OCI-LY1 (cell line): ENCODE measurements at regions not wholly inside any gene's neighbourhood (a gene's known extent, or its start where the extent isn't known, plus 50 kb on each side); places are given as distances from the start of the nearest gene placed in this dataset.

Experiments
- H2AFZ ChIP-seq: fragments of 200-600 bp; sonication (generic), shearing (Covaris generic); 2 replicates; pipeline ENCODE4 v1.6.0; 2014; ENCODE audit warnings: antibody characterized with exemption, mild to moderate bottlenecking, low read length
- H3F3A ChIP-seq: fragments of 200-600 bp; sonication (generic), shearing (Covaris generic); 2 replicates; pipeline ENCODE4 v1.6.0; 2014; ENCODE audit warnings: mild to moderate bottlenecking, antibody characterized with exemption, low read length, moderate library complexity; ENCODE audit not compliant: insufficient read depth
- H3K27ac ChIP-seq: fragments of 200-600 bp; sonication (generic); 2 replicates; pipeline ENCODE4 v1.5.1; 2014; ENCODE audit warnings: low read length, mixed run types, mild to moderate bottlenecking, low read depth; ENCODE audit not compliant: poor library complexity, severe bottlenecking
- H3K27me3 ChIP-seq: fragments of 200-600 bp; sonication (generic); 2 replicates; pipeline ENCODE4 v1.6.0; 2014; ENCODE audit warnings: antibody characterized with exemption, mild to moderate bottlenecking, low read length, moderate library complexity; ENCODE audit not compliant: insufficient read depth
- H3K36me3 ChIP-seq: fragments of 200-600 bp; sonication (generic); 2 replicates; pipeline ENCODE4 v1.6.1; 2014; ENCODE audit warnings: mild to moderate bottlenecking, antibody characterized with exemption, low read length, moderate library complexity, mixed read lengths; ENCODE audit not compliant: insufficient read depth
- H3K4me1 ChIP-seq: fragments of 200-600 bp; sonication (generic); 2 replicates; pipeline ENCODE4 v1.5.1; 2014; ENCODE audit warnings: mild to moderate bottlenecking, low read length, moderate library complexity; ENCODE audit not compliant: insufficient read depth, severe bottlenecking
- H3K4me2 ChIP-seq: fragments of 200-600 bp; sonication (generic), shearing (Covaris generic); 2 replicates; pipeline ENCODE4 v1.6.1; 2014; ENCODE audit warnings: low read length
- H3K4me3 ChIP-seq: fragments of 200-600 bp; sonication (generic); 2 replicates; pipeline ENCODE4 v1.5.1; 2014; ENCODE audit warnings: low read length, low read depth, mild to moderate bottlenecking, mixed read lengths; ENCODE audit not compliant: poor library complexity, severe bottlenecking
- H3K79me2 ChIP-seq: fragments of 200-600 bp; shearing (Covaris generic); 2 replicates; pipeline ENCODE4 v1.6.1; 2016; ENCODE audit warnings: mixed run types, low read length, mixed read lengths; ENCODE audit not compliant: insufficient read depth
- H3K9ac ChIP-seq: fragments of 200-600 bp; sonication (generic), shearing (Covaris generic); 2 replicates; pipeline ENCODE4 v1.6.1; 2014; ENCODE audit warnings: mild to moderate bottlenecking, low read length, mixed read lengths
- H3K9me2 ChIP-seq: fragments of 200-600 bp; sonication (generic), shearing (Covaris generic); 2 replicates; pipeline ENCODE4 v1.6.1; 2014; ENCODE audit warnings: low read depth, mild to moderate bottlenecking, low read length, mixed read lengths
- H3K9me3 ChIP-seq: fragments of 200-600 bp; shearing (Covaris generic); 2 replicates; pipeline ENCODE4 v1.6.1; 2014; ENCODE audit warnings: low read length, mixed read lengths
- H4K20me1 ChIP-seq: fragments of 200-600 bp; sonication (generic), shearing (Covaris generic); 2 replicates; pipeline ENCODE4 v1.6.0; 2016; ENCODE audit warnings: mild to moderate bottlenecking, low read length; ENCODE audit not compliant: insufficient read depth
- CTCF ChIP-seq: fragments of 200-600 bp; sonication (generic), shearing (Covaris generic); IDR thresholded peaks from 2 replicates; pipeline ENCODE4 v1.5.1; 2017; ENCODE audit warnings: mild to moderate bottlenecking, antibody characterized with exemption, low read length, moderate library complexity, mixed read lengths
- EZH2 ChIP-seq: fragments of 200-600 bp; sonication (generic), shearing (Covaris generic); IDR thresholded peaks from 2 replicates; pipeline ENCODE4 v1.8.0; 2017; ENCODE audit warnings: borderline replicate concordance, mixed run types, mild to moderate bottlenecking, antibody characterized with exemption, low read length, moderate library complexity, mixed read lengths

- Histone ChIP-seq H3K4me1 (no peaks in the 10 kb centered on the region), H3F3A (no peaks in the 10 kb centered on the region), H2AFZ (no peak overlapping the region), H3K36me3 (no peaks in the 10 kb centered on the region), H3K27me3 (no peaks in the 10 kb centered on the region), H3K4me2 (no peak overlapping the region), H3K4me3 (no peak overlapping the region), H3K79me2 (no peaks in the 10 kb centered on the region), H3K9me3 (no peaks in the 10 kb centered on the region), H3K27ac (no peak overlapping the region), H3K9ac (no peak overlapping the region), H4K20me1 (no peaks in the 10 kb centered on the region), H3K9me2 (no peaks in the 10 kb centered on the region)
- TF ChIP-seq CTCF (no peak), EZH2 (no peak)
Measured at GRCh38 chr14:86882818-86883217, 1110.2 kb downstream of the GALC start.

DNA sequence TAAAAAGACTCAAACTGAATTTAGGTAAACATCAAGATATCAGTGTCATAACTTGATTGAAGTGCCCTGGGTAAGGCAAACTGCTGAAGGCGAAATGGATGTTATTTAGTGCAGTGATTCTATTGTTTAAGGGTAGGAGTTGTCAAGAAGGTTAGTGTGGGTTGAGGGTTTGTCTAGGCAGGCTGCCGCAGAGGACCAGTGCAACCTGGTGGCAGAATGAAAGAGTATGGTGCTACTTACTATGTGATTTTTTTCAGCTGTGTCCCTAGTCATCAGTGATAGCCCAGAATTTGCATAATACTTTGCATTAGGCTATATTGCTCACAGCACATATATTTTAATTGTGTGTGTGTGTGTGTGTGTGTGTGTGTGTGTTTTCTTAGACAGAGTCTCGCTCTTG, 1127.0 kb downstream of the GALC start:
- no peak overlapping the region for H2AFZ ChIP-seq
- H3K4me1 ChIP-seq = no peaks in the 10 kb centered on the region
- no peaks in the 10 kb centered on the region for H3F3A ChIP-seq
- H3K9me3 ChIP-seq = no peaks in the 10 kb centered on the region
- H3K9me2 ChIP-seq = no peaks in the 10 kb centered on the region
- H4K20me1 ChIP-seq = no peaks in the 10 kb centered on the region
- H3K4me2 ChIP-seq = no peak overlapping the region
- no peaks in the 10 kb centered on the region for H3K27me3 ChIP-seq
- no peaks in the 10 kb centered on the region for H3K36me3 ChIP-seq
- H3K4me3 ChIP-seq = no peak overlapping the region
- H3K27ac ChIP-seq = no peak overlapping the region
- no peak for TF ChIP-seq EZH2
- no peak for TF ChIP-seq CTCF
- no peak overlapping the region for H3K9ac ChIP-seq
- H3K79me2 ChIP-seq = no peaks in the 10 kb centered on the region

- Histone ChIP-seq H4K20me1 (no peaks in the 10 kb centered on the region), H3K4me2 (no peak overlapping the region), H3K79me2 (no peaks in the 10 kb centered on the region), H3K9ac (no peak overlapping the region), H3K9me3 (no peaks in the 10 kb centered on the region), H3K27ac (no peak overlapping the region), H3K36me3 (no peaks in the 10 kb centered on the region), H2AFZ (no peak overlapping the region), H3K4me3 (no peak overlapping the region), H3K4me1 (no peaks in the 10 kb centered on the region), H3F3A (no peaks in the 10 kb centered on the region), H3K9me2 (no peaks in the 10 kb centered on the region), H3K27me3 (no peaks in the 10 kb centered on the region)
- TF ChIP-seq EZH2 (no peak), CTCF (no peak)
Measured at GRCh38 chr14:86858591-86858990, 1134.4 kb downstream of the GALC start.
